ENCODE measurements at regions not wholly inside any gene's neighbourhood (a gene's known extent, or its start where the extent isn't known, plus 50 kb on each side); places are given as distances from the start of the nearest gene placed in this dataset.

GRCh38 chr3:168275662-168276061, 179.9 kb upstream of the GOLIM4 start:
- no peak for DNase-seq (ENCODE audit: extremely low read depth, insufficient read length)
- TF ChIP-seq CTCF (IDR thresholded peaks at IDR 0.05; ENCODE audit: insufficient read depth, low read length, poor library complexity, severe bottlenecking), result no peak

GRCh38 chr3:168273917-168274316, 178.2 kb upstream of the GOLIM4 start:
- TF ChIP-seq CTCF (IDR thresholded peaks at IDR 0.05; ENCODE audit: insufficient read depth, low read length, poor library complexity, severe bottlenecking), result peak; percentile 4

More at GRCh38 chr3:168275662-168276061, 179.9 kb upstream of the GOLIM4 start:
- no peaks in the 10 kb centered on the region for H3K27me3 ChIP-seq (replicated peaks; ENCODE audit: control insufficient read depth, insufficient read depth, low read length)
- H3K36me3 ChIP-seq (ENCODE audit: control insufficient read depth, insufficient read depth, low read length), result no peaks in the 10 kb centered on the region
- no peak overlapping the region for H3K4me3 ChIP-seq (replicated peaks; ENCODE audit: low read depth, low read length)

GRCh38 chr3:168273036-168273435, 177.3 kb upstream of the GOLIM4 start:
- H3K4me3 ChIP-seq (replicated peaks; ENCODE audit: low read depth, low read length), result no peak overlapping the region
- TF ChIP-seq CTCF (IDR thresholded peaks at IDR 0.05; ENCODE audit: insufficient read depth, low read length, poor library complexity, severe bottlenecking), result no peak
- H3K36me3 ChIP-seq (ENCODE audit: control insufficient read depth, insufficient read depth, low read length), result no peaks in the 10 kb centered on the region
- no peak for DNase-seq (ENCODE audit: extremely low read depth, insufficient read length)
- no peaks in the 10 kb centered on the region for H3K27me3 ChIP-seq (replicated peaks; ENCODE audit: control insufficient read depth, insufficient read depth, low read length)

More at GRCh38 chr3:168273917-168274316, 178.2 kb upstream of the GOLIM4 start:
- H3K4me3 ChIP-seq (replicated peaks; ENCODE audit: low read depth, low read length), result no peak overlapping the region; the same call in 1 of the 2 replicates
- H3K36me3 ChIP-seq (ENCODE audit: control insufficient read depth, insufficient read depth, low read length), result no peaks in the 10 kb centered on the region
- no peaks in the 10 kb centered on the region for H3K27me3 ChIP-seq (replicated peaks; ENCODE audit: control insufficient read depth, insufficient read depth, low read length)
- peak; percentile 22 for DNase-seq (ENCODE audit: extremely low read depth, insufficient read length)

- no peak for DNase-seq (ENCODE audit: extremely low read depth, insufficient read length)
- no peak for TF ChIP-seq CTCF (IDR thresholded peaks at IDR 0.05; ENCODE audit: insufficient read depth, low read length, poor library complexity, severe bottlenecking)
- Histone ChIP-seq H3K27me3 (replicated peaks; ENCODE audit: control insufficient read depth, insufficient read depth, low read length) (no peaks in the 10 kb centered on the region), H3K4me3 (replicated peaks; ENCODE audit: low read depth, low read length) (no peak overlapping the region), H3K36me3 (ENCODE audit: control insufficient read depth, insufficient read depth, low read length) (no peaks in the 10 kb centered on the region)
Observed at GRCh38 chr3:168272343-168272985, 176.7 kb upstream of the GOLIM4 start.

GRCh38 chr3:168271932-168272331, 176.2 kb upstream of the GOLIM4 start:
- no peak for DNase-seq (ENCODE audit: extremely low read depth, insufficient read length)
- TF ChIP-seq CTCF (IDR thresholded peaks at IDR 0.05; ENCODE audit: insufficient read depth, low read length, poor library complexity, severe bottlenecking), result no peak
- Histone ChIP-seq H3K27me3 (replicated peaks; ENCODE audit: control insufficient read depth, insufficient read depth, low read length) (no peaks in the 10 kb centered on the region), H3K4me3 (replicated peaks; ENCODE audit: low read depth, low read length) (no peak overlapping the region), H3K36me3 (ENCODE audit: control insufficient read depth, insufficient read depth, low read length) (no peaks in the 10 kb centered on the region)

GRCh38 chr3:168269001-168269400, 173.3 kb upstream of the GOLIM4 start:
- H3K27me3 ChIP-seq (replicated peaks; ENCODE audit: control insufficient read depth, insufficient read depth, low read length), result no peaks in the 10 kb centered on the region
- H3K36me3 ChIP-seq (ENCODE audit: control insufficient read depth, insufficient read depth, low read length), result no peaks in the 10 kb centered on the region
- TF ChIP-seq CTCF (IDR thresholded peaks at IDR 0.05; ENCODE audit: insufficient read depth, low read length, poor library complexity, severe bottlenecking), result no peak
- no peak overlapping the region for H3K4me3 ChIP-seq (replicated peaks; ENCODE audit: low read depth, low read length)
- no peak for DNase-seq (ENCODE audit: extremely low read depth, insufficient read length)

Data from GM06990 (cell line).